A549 (cell line): ENCODE measurements at regions not wholly inside any gene's neighbourhood (a gene's known extent, or its start where the extent isn't known, plus 50 kb on each side); places are given as distances from the start of the nearest gene placed in this dataset.

ENCODE experiments used
- BCL3 ChIP-seq: fragments of >200 bp; sonication (Bioruptor Twin); formaldehyde crosslinking; IDR thresholded peaks from 3 replicates; pipeline ENCODE4 v1.6.1; 2016
- CBX2 ChIP-seq: fragments of 200-600 bp; sonication (generic); IDR thresholded peaks from 2 replicates; pipeline ENCODE4 v1.6.1; 2016; ENCODE audit warnings: low read depth, mild to moderate bottlenecking, borderline replicate concordance
- CEBPB ChIP-seq, 2 experiments: fragments of >200 bp in 1 of 2; sonication (Bioruptor Twin) in 1 of 2; formaldehyde crosslinking in 1 of 2; IDR thresholded peaks; 2 replicates each; pipeline ENCODE4 v1.6.1; 2012 to 2016
- CHD2 ChIP-seq: fragments of 150-350 bp; IDR thresholded peaks from 2 replicates; pipeline ENCODE4 v1.6.1; 2014; ENCODE audit warnings: low read length; ENCODE audit not compliant: partially characterized antibody
- CTCF ChIP-seq: fragments of >200 bp; sonication (Bioruptor Twin); formaldehyde crosslinking; IDR thresholded peaks from 3 replicates; pipeline ENCODE4 v1.5.1; 2016
- FOXS1 ChIP-seq: fragments of 250-450 bp; sonication (Bioruptor Pico); IDR thresholded peaks from 2 replicates; pipeline ENCODE4 v1.5.0; 2020; ENCODE audit warnings: mild to moderate bottlenecking, moderate library complexity
- GATA3 ChIP-seq: IDR thresholded peaks from 2 replicates; pipeline ENCODE4 v1.6.1; 2012; ENCODE audit warnings: borderline replicate concordance
- HDAC2 ChIP-seq: fragments of 200-600 bp; sonication (generic); IDR thresholded peaks from 2 replicates; pipeline ENCODE4 v1.6.1; 2016
- HOXA7 ChIP-seq: fragments of 250-450 bp; sonication (Bioruptor Pico); IDR thresholded peaks from 2 replicates; pipeline ENCODE4 v1.5.0; 2020; ENCODE audit warnings: mild to moderate bottlenecking, moderate library complexity
- PBX3 ChIP-seq: IDR thresholded peaks from 2 replicates; pipeline ENCODE4 v1.6.1; 2012
- POLR2A ChIP-seq: IDR thresholded peaks from 2 replicates; pipeline ENCODE4 v1.6.1; 2012; ENCODE audit warnings: mild to moderate bottlenecking, low read length
- RNF2 ChIP-seq: fragments of 200-600 bp; sonication (generic); IDR thresholded peaks from 2 replicates; pipeline ENCODE4 v1.6.1; 2016; ENCODE audit warnings: low read depth, mild to moderate bottlenecking, antibody characterized with exemption, moderate library complexity, borderline replicate concordance
- ZC3H11A ChIP-seq: fragments of 450-650 bp; IDR thresholded peaks from 2 replicates; pipeline ENCODE4 v1.6.1; 2014; ENCODE audit warnings: antibody characterized with exemption, mild to moderate bottlenecking

GRCh38 chr10:29083096-29083495 lies 205.8 kb upstream of the LYZL1 start:
- TF ChIP-seq HDAC2: no peak
- TF ChIP-seq CEBPB (IDR thresholded peaks at IDR 0.05): no peak
- TF ChIP-seq FOXS1 (CRISPR knock-in tag): no peak
- TF ChIP-seq CTCF: no peak
- TF ChIP-seq HOXA7 (CRISPR knock-in tag): no peak
- no peak for TF ChIP-seq BCL3
- no peak for TF ChIP-seq CBX2
- TF ChIP-seq RNF2: no peak
- no peak for TF ChIP-seq PBX3
- no peak for TF ChIP-seq ZC3H11A
- no peak for TF ChIP-seq POLR2A
- no peak for TF ChIP-seq CHD2
- TF ChIP-seq GATA3: no peak
